ENCODE measurements at regions not wholly inside any gene's neighbourhood (a gene's known extent, or its start where the extent isn't known, plus 50 kb on each side); places are given as distances from the start of the nearest gene placed in this dataset.

DNA sequence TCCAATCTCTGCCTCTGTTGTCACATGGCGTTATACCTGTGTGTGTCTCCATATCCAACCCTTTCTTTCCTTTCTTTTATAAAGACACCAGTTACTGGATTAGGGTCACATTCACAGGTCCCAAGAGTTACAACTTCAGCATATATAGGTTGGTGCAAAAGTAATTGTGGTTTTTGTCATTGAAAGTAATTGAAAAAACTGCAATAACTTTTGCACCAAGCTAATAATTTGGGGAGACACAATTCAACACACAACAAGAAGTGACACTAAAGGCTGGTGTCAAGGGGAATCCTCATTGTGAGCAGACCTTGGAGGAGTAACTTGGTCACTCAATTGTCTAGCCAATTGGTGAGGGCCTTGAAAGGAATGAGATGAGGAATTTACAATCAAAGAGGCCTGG is 1366.1 kb downstream of the PCDH9 start:
- no peak for ATAC-seq (ENCODE audit: poor library complexity)
- intact Hi-C loops (cut with DNase I) = no loop called here

DNA sequence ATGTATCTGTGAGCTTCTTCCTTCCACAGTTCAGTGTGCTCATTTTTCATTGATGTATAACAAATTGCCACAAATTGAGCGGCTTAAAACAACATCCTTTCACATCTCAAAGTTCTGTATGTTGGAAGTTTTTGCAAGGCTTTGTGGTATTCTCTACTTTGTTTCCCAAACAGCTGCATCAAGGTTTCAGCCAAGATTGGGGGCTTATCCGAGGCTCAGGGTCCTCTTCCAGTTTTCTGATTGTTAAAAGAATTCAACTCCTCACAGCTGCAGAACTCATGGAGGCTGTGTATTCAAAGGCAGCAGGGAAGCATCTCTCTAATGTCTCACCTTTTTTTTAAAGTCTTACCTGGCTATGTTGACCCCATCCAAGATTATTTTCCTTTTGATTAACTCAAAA is 1369.8 kb downstream of the PCDH9 start:
- ATAC-seq (ENCODE audit: poor library complexity) = no peak
- intact Hi-C loops (cut with DNase I) = no loop called here
- DNase-seq = no peak

More for the DNA sequence above, 1366.1 kb downstream of the PCDH9 start:
- no peak for DNase-seq

DNA sequence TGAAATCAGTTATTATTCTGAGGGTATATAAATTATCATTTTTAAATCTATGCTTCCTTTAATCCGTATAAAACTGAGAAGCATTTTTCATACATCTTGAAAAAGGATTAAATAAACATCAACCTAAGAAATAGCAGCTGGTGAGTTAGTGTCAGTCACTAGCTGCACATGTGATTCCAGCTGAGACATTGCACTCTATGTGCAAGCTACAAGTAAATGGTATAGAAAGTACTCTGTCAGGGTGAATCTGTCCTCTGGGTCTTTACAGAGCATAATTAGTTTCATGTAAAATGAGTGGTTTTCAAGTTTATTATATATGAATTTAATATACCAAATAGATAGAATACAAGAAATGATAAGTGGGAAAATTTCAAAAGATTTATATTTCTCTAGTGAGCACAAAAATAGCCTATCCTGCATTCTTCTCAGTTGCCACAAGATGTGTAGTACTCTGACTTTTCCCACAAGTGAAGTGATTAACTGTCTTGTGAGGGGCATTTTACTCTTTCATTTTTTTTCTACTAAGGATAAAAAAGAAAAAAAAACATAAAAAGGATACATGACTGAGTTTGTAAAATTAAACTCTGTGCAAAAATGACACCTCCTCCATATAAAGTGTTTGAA is 1372.1 kb downstream of the PCDH9 start:
- intact Hi-C loops (cut with DNase I) = no loop called here
- ATAC-seq (ENCODE audit: poor library complexity) (no peak), DNase-seq (no peak)

DNA sequence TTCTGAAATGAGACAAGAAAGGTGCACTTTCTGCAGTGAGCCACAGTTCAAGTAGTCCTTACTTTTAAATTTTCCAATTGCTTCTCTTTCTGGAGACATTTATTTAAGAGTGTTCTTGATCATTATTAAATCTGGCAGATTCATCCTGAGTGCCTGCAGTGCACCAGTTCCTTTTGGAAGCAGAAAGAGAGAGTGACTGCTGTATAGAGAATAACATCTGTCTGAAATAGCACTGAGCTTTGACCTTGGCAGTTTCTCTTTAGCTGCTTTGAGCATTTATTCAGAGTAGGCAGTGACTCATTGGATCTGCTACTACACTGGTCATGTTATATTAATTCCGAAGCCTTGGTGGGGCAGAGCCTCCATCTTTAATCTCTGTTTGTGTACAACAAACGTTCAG is 1373.7 kb downstream of the PCDH9 start:
- ATAC-seq (ENCODE audit: poor library complexity) (no peak), DNase-seq (no peak)
- intact Hi-C loops (cut with DNase I) = no loop called here

DNA sequence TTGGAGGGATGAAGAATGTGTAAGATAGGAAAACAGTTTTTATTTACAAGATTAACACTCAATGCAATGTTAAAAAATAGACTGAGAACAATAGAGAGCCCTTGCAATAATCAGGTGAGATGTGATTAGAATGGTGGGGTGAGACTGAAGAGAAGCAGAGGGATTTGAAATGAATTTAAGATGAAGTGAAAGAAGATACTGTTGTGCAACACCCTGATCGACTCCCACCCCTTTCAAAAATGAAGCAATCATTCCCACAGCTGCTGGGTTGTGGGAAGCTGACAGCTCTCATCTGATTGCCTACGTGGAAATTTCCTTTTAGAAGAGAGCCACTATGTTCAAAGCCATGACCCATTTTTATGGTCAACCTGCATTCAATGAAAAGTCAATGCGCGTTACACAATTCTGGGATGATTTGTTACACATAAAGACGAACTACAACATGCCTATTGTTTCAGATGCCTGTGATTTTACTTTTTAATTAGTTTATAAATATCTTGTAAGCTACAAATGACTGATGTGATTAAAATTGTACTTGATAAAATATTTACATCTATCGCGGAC is 1374.8 kb downstream of the PCDH9 start:
- ATAC-seq (ENCODE audit: poor library complexity) (no peak), DNase-seq (no peak)
- intact Hi-C loops (cut with DNase I) = no loop called here

DNA sequence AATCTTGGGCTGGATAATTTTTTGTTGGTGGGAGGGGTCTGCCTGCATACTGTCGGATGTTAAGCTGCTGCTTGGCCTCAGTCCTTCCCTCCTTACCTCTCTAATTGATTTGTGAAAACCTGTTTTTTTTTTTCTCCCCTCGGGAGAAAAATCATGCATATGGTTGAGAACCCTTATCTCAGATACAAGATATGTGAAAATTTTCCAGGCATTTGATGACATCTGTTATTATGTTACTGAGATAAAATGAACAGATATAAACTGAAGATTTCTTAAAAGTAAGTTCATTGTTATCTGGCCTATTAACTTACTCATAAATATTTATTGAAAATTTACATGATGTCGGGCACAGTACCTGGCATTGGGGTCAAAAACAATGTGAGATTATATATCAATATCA is 1375.7 kb downstream of the PCDH9 start:
- no peak for ATAC-seq (ENCODE audit: poor library complexity)
- DNase-seq = no peak
- intact Hi-C loops (cut with DNase I) = no loop called here

DNA sequence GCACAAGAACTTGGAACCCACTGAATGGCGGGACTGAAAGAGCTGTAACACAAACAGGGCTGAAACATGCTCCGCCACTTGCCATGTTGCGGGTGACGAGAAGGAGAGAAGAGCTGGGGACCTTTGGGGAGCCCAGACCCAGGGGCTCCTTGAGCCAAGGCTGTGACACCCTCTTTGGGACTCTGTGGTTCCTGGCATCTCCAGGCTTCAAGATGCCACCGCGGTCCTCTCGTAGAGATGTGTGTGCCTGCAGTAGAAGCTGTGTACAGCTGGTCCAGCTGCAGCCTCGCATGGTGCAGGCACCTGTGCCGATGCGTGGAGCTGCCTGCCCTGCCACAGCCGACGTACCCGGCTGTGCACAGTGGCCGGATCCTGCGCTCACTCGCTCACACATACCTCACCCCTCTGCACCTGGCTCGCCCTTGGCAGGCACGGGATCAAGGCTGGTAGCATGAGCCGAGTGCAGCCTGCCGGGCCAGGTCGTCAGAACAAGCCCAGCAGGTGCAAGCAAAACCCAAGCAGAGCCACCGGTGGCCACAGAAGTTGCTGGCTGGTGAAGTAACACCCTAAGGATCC is 1385.8 kb downstream of the PCDH9 start:
- intact Hi-C loops (cut with DNase I) = no loop called here
- no peak for DNase-seq

DNA sequence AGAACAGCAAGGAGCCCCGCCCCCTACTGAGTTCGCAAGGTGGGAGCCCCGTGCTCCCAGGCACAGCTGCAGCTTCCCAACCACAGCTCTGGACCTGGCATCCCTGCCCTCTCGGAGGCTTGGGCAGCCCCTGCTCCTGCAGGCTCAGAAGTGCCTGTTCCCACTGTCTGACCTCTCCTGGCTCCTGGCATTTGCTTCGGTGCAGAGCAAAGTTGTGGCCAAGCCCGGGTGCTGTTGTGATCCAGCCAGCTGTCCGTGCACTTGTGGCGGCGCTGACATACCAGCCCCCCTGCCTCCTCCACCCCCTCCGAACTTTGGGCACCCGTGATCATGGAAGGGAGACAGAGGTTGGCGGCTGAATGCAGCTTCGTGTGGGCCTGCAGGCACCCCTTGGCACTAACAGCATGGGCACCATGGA is 1386.8 kb downstream of the PCDH9 start:
- ATAC-seq (ENCODE audit: poor library complexity) (no peak), DNase-seq (no peak)

More for the DNA sequence above, 1385.8 kb downstream of the PCDH9 start:
- ATAC-seq (ENCODE audit: poor library complexity) = no peak

DNA sequence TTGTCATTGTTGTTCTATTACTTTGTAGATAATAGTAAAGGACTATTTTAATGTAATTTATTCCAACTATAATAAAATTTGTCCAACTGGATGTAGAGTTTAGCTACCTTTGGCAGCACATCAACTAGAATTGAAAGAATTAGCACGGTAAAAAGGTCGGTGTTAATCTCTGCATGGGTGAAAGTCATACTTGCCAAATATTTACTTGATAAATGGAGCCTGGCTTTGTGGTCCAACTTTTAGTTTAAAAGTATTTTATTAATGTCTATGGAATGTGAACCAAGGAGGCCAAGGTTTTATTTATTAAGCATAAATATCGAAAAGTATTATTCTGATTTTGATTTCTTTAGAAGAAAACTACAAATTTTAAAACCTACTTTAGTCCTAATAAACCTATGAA is 1389.0 kb downstream of the PCDH9 start:
- DNase-seq (no peak), ATAC-seq (ENCODE audit: poor library complexity) (no peak)
- intact Hi-C loops (cut with DNase I) = no loop called here

More for the DNA sequence above, 1386.8 kb downstream of the PCDH9 start:
- intact Hi-C loops (cut with DNase I) = no loop called here

DNA sequence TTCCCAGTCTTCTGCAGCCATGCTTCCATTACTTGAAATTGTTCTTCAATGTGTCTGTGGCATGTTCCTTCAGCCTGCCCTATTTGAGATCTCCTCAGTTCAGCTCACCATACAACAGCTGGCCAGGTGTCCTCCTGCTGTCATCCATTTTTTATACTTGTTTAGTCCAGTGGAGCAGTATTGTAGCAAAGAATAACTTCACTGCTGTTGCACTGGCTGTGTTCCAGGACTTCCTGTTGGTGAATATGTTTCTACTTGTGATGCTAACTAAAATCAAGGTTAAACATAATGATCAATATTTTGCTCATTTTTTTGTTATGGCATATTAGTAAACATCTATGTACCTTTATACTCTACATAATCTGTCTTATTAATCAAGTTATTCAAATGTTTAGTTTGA is 1394.1 kb downstream of the PCDH9 start:
- ATAC-seq (ENCODE audit: poor library complexity) = no peak
- no peak for DNase-seq
- intact Hi-C loops (cut with DNase I) = no loop called here

DNA sequence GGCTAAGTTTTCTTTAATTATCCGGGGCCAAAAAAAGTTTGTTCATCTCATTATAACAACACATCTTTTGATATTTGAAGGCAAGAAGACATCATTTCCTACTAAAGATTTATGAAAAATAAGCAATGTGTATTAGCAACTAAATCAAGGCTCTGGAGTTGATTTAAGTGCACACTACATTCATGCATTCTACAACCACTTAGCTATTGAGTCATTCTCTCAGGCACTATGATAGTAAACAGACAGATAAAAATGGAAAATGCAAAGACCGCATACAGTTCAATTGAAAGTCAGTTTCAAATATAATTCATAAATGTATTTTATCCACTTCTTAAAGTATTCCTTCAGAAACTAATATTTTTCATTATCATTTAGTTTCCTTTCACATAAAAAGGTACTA is 1395.2 kb downstream of the PCDH9 start:
- DNase-seq (no peak), ATAC-seq (ENCODE audit: poor library complexity) (no peak)
- intact Hi-C loops (cut with DNase I) = no loop called here

DNA sequence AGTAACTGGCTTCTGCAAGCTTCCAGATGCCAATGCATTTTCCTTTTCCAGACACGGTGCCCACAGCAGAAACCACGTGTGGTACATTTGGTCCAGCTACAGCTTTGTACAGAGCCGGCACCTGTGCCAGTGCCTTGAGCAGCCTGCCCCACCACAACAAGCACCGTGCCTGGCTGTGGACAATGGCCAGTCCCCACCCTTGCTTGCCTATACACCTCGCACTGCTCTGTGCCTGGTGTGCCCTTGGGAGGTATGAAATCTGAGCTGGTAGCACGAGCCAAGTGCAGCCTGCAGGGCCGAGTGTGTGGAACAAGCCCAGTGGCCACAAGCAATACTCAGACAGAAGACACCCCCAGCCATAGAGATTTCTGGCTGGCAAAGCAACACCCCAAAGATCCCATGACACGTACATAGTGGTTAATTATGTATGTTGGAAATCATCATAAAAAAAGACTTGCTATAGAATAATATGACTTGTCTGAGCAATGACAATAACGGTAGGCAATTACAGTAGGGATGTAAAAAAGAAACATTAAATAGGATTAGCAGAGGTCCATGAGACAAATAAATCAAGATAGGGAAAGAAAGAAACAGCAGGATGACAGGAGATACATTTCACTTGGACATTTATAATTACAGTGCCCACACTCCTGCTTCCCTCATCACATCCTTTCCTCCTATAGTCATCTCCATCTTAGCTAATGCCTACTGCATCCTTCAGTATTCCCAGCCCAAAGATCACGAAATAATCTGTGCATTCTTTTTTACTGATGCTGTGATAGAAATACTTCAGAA is 1399.5 kb downstream of the PCDH9 start:
- intact Hi-C loops (cut with DNase I) = no loop called here
- ATAC-seq (ENCODE audit: poor library complexity) = no peak
- no peak for DNase-seq

DNA sequence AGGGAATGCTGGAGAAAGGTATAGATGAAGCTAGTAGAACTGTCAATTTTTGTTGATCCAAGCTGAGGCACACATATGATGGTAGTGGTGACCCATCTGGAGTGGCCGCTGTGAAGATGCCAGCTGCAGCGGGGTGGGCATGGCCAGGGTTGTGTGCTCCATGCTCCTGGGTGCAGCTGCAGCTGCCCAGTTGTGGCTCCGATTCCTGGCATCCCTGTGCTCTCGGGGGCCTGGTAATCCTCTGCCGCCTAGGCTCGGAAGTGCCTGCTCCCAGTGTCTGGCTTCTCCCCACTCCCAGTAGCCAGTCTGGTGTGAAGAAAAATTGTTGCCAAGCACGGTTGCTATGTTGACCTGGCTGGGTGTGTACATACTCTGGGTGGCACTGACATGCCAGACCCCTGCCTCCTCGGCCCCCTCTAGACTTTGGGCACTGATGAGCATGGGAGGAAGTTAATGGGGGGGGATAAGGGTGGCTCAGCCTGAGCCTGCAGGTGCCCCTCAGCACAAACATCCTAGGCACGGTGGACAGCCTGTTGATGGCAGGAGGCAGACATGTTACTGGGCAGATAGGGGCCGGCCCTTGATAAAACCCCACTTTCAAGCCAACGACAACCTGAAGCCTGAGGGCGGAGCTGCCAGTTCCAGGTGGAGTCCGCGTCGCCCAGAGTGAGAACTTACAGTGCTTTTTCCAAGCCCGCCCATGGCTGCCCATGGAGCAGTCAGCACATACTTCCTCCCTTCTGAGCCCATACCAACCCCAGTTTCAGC is 1400.7 kb downstream of the PCDH9 start:
- DNase-seq = no peak
- ATAC-seq (ENCODE audit: poor library complexity) = no peak
- intact Hi-C loops (cut with DNase I) = no loop called here

DNA sequence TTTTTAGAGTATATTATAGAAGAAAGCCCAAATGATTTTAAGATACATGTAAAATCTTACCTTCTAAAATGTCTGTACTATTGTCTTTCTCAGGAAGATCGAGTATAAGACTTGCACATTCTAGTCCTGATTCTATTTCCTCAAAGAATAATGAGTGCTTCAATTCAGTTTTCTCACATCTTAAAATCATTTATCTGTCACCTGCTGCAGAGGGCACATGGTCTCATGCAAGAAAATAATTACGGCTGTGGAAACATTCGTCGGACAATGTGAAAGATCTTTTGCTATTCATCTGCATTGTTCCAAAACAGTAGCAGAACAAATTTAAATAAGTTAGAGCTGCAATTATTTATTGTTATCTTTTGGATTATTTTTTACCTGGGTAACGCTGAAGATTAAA is 1403.5 kb downstream of the PCDH9 start:
- intact Hi-C loops (cut with DNase I) = no loop called here
- no peak for ATAC-seq (ENCODE audit: poor library complexity)
- no peak for DNase-seq

DNA sequence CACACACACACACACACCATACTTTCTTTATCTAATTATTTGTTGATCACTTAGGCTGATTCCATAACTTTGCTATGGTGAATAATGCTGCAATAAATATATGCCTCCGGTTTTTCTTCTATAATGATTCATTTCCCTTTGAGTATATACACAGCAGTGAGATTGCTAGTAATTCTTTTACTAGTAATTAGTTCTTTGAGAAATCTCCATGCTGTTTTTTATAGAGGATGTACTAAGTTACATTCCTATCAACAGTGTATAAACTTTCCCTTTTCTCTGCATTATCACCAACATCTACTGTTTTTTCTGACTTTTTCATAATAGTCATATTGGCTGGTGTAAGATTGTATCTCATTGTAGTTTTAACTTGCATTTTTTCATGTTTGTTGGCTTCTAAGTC is 1405.1 kb downstream of the PCDH9 start:
- ATAC-seq (ENCODE audit: poor library complexity) (no peak), DNase-seq (no peak)
- intact Hi-C loops (cut with DNase I) = no loop called here

DNA sequence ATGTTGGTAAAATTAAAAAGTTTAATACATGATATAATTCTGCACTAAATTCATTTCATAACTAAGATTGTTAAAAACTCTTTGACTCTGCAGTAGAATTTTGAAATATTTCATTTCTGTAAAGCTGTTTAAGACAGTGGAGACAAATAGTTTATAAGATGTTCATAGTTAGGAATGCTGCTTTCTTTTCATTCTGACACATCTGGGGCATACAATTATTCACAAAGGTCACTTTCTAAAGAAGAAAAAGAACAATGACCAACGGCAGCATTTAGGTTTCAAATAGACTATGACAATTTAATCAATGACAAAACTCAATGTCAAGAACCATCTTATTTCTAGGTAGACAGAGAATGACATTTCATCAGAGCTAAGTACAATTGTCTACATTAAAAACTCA is 1422.1 kb downstream of the PCDH9 start:
- DNase-seq (no peak), ATAC-seq (ENCODE audit: poor library complexity) (no peak)
- intact Hi-C loops (cut with DNase I) = no loop called here

DNA sequence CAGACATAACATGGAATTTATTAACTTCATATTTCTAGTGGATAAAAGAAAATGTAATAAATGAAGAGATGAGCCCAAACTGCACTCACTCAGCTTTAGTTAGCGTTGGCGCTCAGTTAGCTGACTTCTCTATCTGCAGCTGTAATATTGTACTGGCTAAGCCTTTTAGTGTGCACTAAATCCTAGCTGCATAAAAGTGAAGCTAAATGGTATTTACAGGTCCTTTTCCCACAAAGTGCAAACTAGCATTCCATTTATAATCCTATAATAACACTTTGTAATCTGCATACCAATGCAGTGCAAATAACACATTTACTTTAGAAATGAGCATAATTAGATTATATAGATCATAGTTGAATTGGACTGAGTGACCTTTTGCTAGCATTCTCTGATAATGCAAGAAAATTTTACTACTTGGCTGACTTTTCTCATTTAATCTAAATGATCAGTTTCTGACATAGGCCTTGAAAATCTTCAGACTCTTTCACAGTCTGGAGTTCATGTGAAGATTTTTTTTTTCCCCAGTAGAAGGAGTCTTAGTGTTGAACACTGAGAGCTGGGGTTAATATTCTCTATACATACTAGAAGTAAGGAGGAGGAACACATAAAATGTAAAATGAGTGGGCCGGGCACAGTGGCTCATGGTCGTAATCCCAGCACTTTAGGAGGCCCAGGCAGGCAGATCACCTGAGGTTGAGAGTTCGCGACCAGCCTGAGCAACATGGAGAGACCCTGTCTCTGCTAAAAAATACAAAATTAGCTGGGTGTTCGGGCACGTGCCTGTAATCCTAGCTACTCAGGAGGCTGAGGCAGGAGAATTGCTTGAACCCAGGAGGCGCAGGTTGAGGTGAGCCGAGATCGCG is 1426.4 kb downstream of the PCDH9 start:
- intact Hi-C loops (cut with DNase I) = no loop called here
- no peak for ATAC-seq (ENCODE audit: poor library complexity)
- no peak for DNase-seq

DNA sequence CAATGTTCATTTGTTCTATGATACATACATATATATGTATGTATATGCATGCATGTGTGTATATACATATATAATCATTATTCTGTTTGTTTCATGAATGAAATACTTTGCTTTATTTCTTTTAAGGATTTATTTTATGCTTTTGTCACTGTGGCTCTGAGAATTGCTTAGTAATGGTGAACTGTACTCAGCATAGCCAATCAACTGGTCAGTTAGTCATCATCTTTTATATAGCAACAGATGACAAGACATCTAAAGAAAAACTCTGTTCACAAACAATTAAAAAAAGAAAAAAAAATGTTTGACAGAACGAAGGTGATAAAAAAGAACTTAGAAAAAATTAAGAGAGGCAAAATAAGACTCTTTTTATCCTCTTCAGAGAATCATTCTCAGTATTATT is 1440.3 kb downstream of the PCDH9 start:
- no peak for ATAC-seq (ENCODE audit: poor library complexity)
- intact Hi-C loops (cut with DNase I) = no loop called here
- DNase-seq = no peak
